WTC11 (cell line): ENCODE measurements at regions not wholly inside any gene's neighbourhood (a gene's known extent, or its start where the extent isn't known, plus 50 kb on each side); places are given as distances from the start of the nearest gene placed in this dataset.
A peak's percentile ranks its signal among the peaks of the same experiment; 100 is the strongest.

Experiments used
- ATAC-seq: fragments of 200-7000 bp; cut with Tn5 transposase; 2 replicates; pipeline ENCODE4 v1.10.0; 2021; ENCODE audit warnings: mild to moderate bottlenecking, moderate library complexity
- CTCF ChIA-PET: fragments of 300-600 bp; sonication (Branson Sonifier 250); formaldehyde crosslinking; loops from one replicate; lab custom pipeline; 2021; ENCODE audit warnings: antibody characterized with exemption; lab: Charles Lee
- POLR2A ChIA-PET: fragments of 350-600 bp; sonication (Branson Sonifier 250); formaldehyde crosslinking; loops from one replicate; lab custom pipeline; 2021; ENCODE audit warnings: antibody characterized with exemption; lab: Charles Lee
- DNase-seq: peaks from one replicate; pipeline ENCODE4 v3.0.0; 2021; ENCODE audit warnings: low spot score
- H3K27ac Mint-ChIP-seq: 2 replicates; pipeline ENCODE4 v1.8.0; 2021; ENCODE audit warnings: mixed read lengths
- H3K27me3 Mint-ChIP-seq: 2 replicates; pipeline ENCODE4 v1.8.0; 2021; ENCODE audit warnings: low read depth, mild to moderate bottlenecking, moderate library complexity, mixed read lengths
- H3K36me3 Mint-ChIP-seq: 2 replicates; pipeline ENCODE4 v1.8.0; 2021; ENCODE audit warnings: mixed read lengths
- H3K4me1 Mint-ChIP-seq: 2 replicates; pipeline ENCODE4 v1.8.0; 2022; ENCODE audit warnings: mixed read lengths
- H3K4me3 Mint-ChIP-seq: 2 replicates; pipeline ENCODE4 v1.8.0; 2021; ENCODE audit warnings: mild to moderate bottlenecking, moderate library complexity, mixed read lengths
- H3K9me3 Mint-ChIP-seq: 2 replicates; pipeline ENCODE4 v1.8.0; 2021; ENCODE audit warnings: mixed read lengths
- ATF2 ChIP-seq: sonication (generic); formaldehyde crosslinking; IDR thresholded peaks from 2 replicates; pipeline ENCODE4 v1.8.1; 2022; ENCODE audit warnings: low read depth, missing genetic modification reagents, borderline replicate concordance
- ATF3 ChIP-seq: sonication (generic); formaldehyde crosslinking; conservative IDR thresholded peaks from 2 replicates; pipeline ENCODE4 v1.8.1; 2022; ENCODE audit warnings: mild to moderate bottlenecking, missing genetic modification reagents
- CREM ChIP-seq: sonication (generic); formaldehyde crosslinking; IDR thresholded peaks from 2 replicates; pipeline ENCODE4 v1.8.1; 2022; ENCODE audit warnings: mild to moderate bottlenecking, missing genetic modification reagents, moderate library complexity
- CTCF ChIP-seq: fragments of 200-600 bp; IDR thresholded peaks from 2 replicates; pipeline ENCODE4 v1.8.0; 2022; ENCODE audit warnings: antibody characterized with exemption
- ERG ChIP-seq: fragments of 250-450 bp; sonication (Bioruptor Pico); IDR thresholded peaks from 2 replicates; pipeline ENCODE4 v1.8.0; 2021; ENCODE audit warnings: mild to moderate bottlenecking
- ESRRA ChIP-seq: sonication (generic); formaldehyde crosslinking; IDR thresholded peaks from 2 replicates; pipeline ENCODE4 v1.8.1; 2022; ENCODE audit warnings: mild to moderate bottlenecking, missing genetic modification reagents, borderline replicate concordance
- ETV6 ChIP-seq: sonication (generic); formaldehyde crosslinking; IDR thresholded peaks from 2 replicates; pipeline ENCODE4 v1.8.1; 2022; ENCODE audit warnings: mild to moderate bottlenecking, missing genetic modification reagents
- FOXK1 ChIP-seq: sonication (generic); formaldehyde crosslinking; IDR thresholded peaks from 2 replicates; pipeline ENCODE4 v1.8.0; 2022; ENCODE audit warnings: mild to moderate bottlenecking, moderate library complexity, missing genetic modification reagents
- FOXP1 ChIP-seq: sonication (generic); formaldehyde crosslinking; IDR thresholded peaks from 2 replicates; pipeline ENCODE4 v1.8.0; 2022; ENCODE audit warnings: missing genetic modification reagents, mild to moderate bottlenecking, moderate library complexity, borderline replicate concordance
- GTF2I ChIP-seq: fragments of 250-450 bp; sonication (Bioruptor Pico); conservative IDR thresholded peaks from 2 replicates; pipeline ENCODE4 v1.4.0; 2021; ENCODE audit warnings: mild to moderate bottlenecking
- HMGXB4 ChIP-seq: sonication (generic); formaldehyde crosslinking; IDR thresholded peaks from 2 replicates; pipeline ENCODE4 v1.8.1; 2023; ENCODE audit warnings: mild to moderate bottlenecking, moderate library complexity, missing genetic modification reagents
- JAZF1 ChIP-seq: fragments of 250-450 bp; sonication (Bioruptor Pico); IDR thresholded peaks from 2 replicates; pipeline ENCODE4 v1.9.0; 2021; ENCODE audit warnings: moderate library complexity, mild to moderate bottlenecking, inconsistent platforms
- MXD4 ChIP-seq: fragments of 250-450 bp; sonication (Bioruptor Pico); IDR thresholded peaks from 2 replicates; pipeline ENCODE4 v1.8.0; 2021; ENCODE audit warnings: mild to moderate bottlenecking, moderate library complexity, borderline replicate concordance
- MYBL2 ChIP-seq: sonication (generic); formaldehyde crosslinking; IDR thresholded peaks from 2 replicates; pipeline ENCODE4 v1.8.1; 2023; ENCODE audit warnings: mild to moderate bottlenecking, moderate library complexity, missing genetic modification reagents
- NFE2L1 ChIP-seq: sonication (generic); formaldehyde crosslinking; IDR thresholded peaks from 2 replicates; pipeline ENCODE4 v1.8.1; 2023; ENCODE audit warnings: missing genetic modification reagents
- SOX15 ChIP-seq: fragments of 250-450 bp; sonication (Bioruptor Pico); IDR thresholded peaks from 2 replicates; pipeline ENCODE4 v1.9.0; 2021; ENCODE audit warnings: mild to moderate bottlenecking
- SP1 ChIP-seq: sonication (generic); formaldehyde crosslinking; conservative IDR thresholded peaks from 2 replicates; pipeline ENCODE4 v1.8.1; 2022; ENCODE audit warnings: missing genetic modification reagents
- STAT6 ChIP-seq: sonication (generic); formaldehyde crosslinking; conservative IDR thresholded peaks from 2 replicates; pipeline ENCODE4 v1.8.1; 2023; ENCODE audit warnings: mild to moderate bottlenecking, low read depth, missing genetic modification reagents, moderate library complexity
- ZBTB43 ChIP-seq: sonication (generic); formaldehyde crosslinking; IDR thresholded peaks from 2 replicates; pipeline ENCODE4 v1.8.1; 2023; ENCODE audit warnings: mild to moderate bottlenecking, missing genetic modification reagents

GRCh38 chr12:5140190-5140589 lies 96.5 kb downstream of the KCNA5 start:
- no peak overlapping the region for H3K27ac Mint-ChIP-seq
- H3K9me3 Mint-ChIP-seq: peaks cover 56% of the 10 kb centered on the region
- DNase-seq (no peak), ATAC-seq (no peak)
- H3K36me3 Mint-ChIP-seq: peaks cover 50% of the 10 kb centered on the region
- peaks cover 11% of the 10 kb centered on the region for H3K27me3 Mint-ChIP-seq
- H3K4me1 Mint-ChIP-seq: peaks cover 9% of the 10 kb centered on the region
- no peak overlapping the region for H3K4me3 Mint-ChIP-seq
- ChIA-PET CTCF (no interaction called here), POLR2A (no interaction called here)
- TF ChIP-seq FOXK1 (no peak), NFE2L1 (CRISPR knock-in tag) (no peak), GTF2I (CRISPR knock-in tag) (no peak), JAZF1 (CRISPR knock-in tag) (no peak), HMGXB4 (CRISPR knock-in tag) (no peak)

GRCh38 chr12:5148880-5149279 lies 105.2 kb downstream of the KCNA5 start:
- Mint-ChIP-seq H3K27me3 (no peaks in the 10 kb centered on the region), H3K4me3 (no peak overlapping the region)

GRCh38 chr12:5154091-5154490 lies 110.4 kb downstream of the KCNA5 start:
- Mint-ChIP-seq H3K36me3 (no peaks in the 10 kb centered on the region), H3K9me3 (no peaks in the 10 kb centered on the region), H3K27ac (no peak overlapping the region), H3K4me3 (no peak overlapping the region), H3K4me1 (peaks cover 14% of the 10 kb centered on the region), H3K27me3 (no peaks in the 10 kb centered on the region)
- peak; percentile 57 for DNase-seq
- ChIA-PET POLR2A (interaction anchor here (0.8 kb wide), 1 partner anchor 70 kb away, joined by 3 read pairs; no protein-coding TSS in a partner anchor), CTCF (interaction anchor here (0.7 to 1.7 kb wide), 9 partner anchors 17 to 813 kb away, joined by 3 to 7 read pairs (median 4); no protein-coding TSS in a partner anchor)
- peak; percentile 96 for ATAC-seq
- TF ChIP-seq MYBL2 (no peak), ETV6 (CRISPR knock-in tag) (no peak), CTCF (no peak), FOXP1 (CRISPR knock-in tag) (no peak), ZBTB43 (no peak), STAT6 (CRISPR knock-in tag) (no peak), SOX15 (CRISPR knock-in tag) (no peak), ESRRA (CRISPR knock-in tag) (no peak), ATF3 (CRISPR knock-in tag) (no peak)

More at GRCh38 chr12:5148880-5149279, 105.2 kb downstream of the KCNA5 start:
- ChIA-PET POLR2A (no interaction called here), CTCF (interaction anchor here (0.6 kb wide), 1 partner anchor 23 kb away, joined by 3 read pairs; no protein-coding TSS in a partner anchor)
- H3K9me3 Mint-ChIP-seq: peaks cover 10% of the 10 kb centered on the region
- TF ChIP-seq SP1 (CRISPR knock-in tag): no peak
- TF ChIP-seq ERG (CRISPR knock-in tag): no peak
- TF ChIP-seq FOXK1: no peak
- TF ChIP-seq CREM: no peak
- no peak for TF ChIP-seq ATF2
- TF ChIP-seq FOXP1 (CRISPR knock-in tag): no peak
- no peak for TF ChIP-seq MXD4
- H3K4me1 Mint-ChIP-seq: peaks cover 30% of the 10 kb centered on the region
- H3K27ac Mint-ChIP-seq: no peak overlapping the region; the same call in 1 of the 2 replicates
- peaks cover 6% of the 10 kb centered on the region; the same call in 1 of the 2 replicates for H3K36me3 Mint-ChIP-seq
- no peak for DNase-seq
- ATAC-seq: no peak
